Activated naive CD8-positive, alpha-beta T cell treated with anti-CD3 and anti-CD28 coated beads for 36 hours (primary cell): ENCODE measurements at regions not wholly inside any gene's neighbourhood (a gene's known extent, or its start where the extent isn't known, plus 50 kb on each side); places are given as distances from the start of the nearest gene placed in this dataset.

Experiments
- DNase-seq: peaks from one replicate; pipeline ENCODE4 v3.0.0; 2021
- H3K27ac Mint-ChIP-seq: one replicate; pipeline ENCODE4 v1.8.0; 2022; ENCODE audit warnings: mild to moderate bottlenecking, moderate library complexity, mixed read lengths
- H3K27me3 Mint-ChIP-seq: one replicate; pipeline ENCODE4 v1.8.0; 2022; ENCODE audit warnings: mild to moderate bottlenecking, mixed read lengths
- H3K36me3 Mint-ChIP-seq: one replicate; pipeline ENCODE4 v1.8.0; 2021; ENCODE audit warnings: mild to moderate bottlenecking, mixed read lengths
- H3K4me1 Mint-ChIP-seq: one replicate; pipeline ENCODE4 v1.8.0; 2021; ENCODE audit warnings: mixed read lengths
- H3K4me3 Mint-ChIP-seq: one replicate; pipeline ENCODE4 v1.8.0; 2022; ENCODE audit warnings: mild to moderate bottlenecking, moderate library complexity, mixed read lengths
- H3K9me3 Mint-ChIP-seq: one replicate; pipeline ENCODE4 v1.8.0; 2022; ENCODE audit warnings: mixed read lengths

- Mint-ChIP-seq H3K4me3 (no peak overlapping the region), H3K36me3 (no peaks in the 10 kb centered on the region), H3K27ac (no peak overlapping the region), H3K27me3 (no peaks in the 10 kb centered on the region), H3K4me1 (peaks cover 15% of the 10 kb centered on the region), H3K9me3 (no peaks in the 10 kb centered on the region)
- no peak for DNase-seq
Observed at GRCh38 chr3:34013818-34014570, 215.6 kb downstream of the PDCD6IP start.

DNA sequence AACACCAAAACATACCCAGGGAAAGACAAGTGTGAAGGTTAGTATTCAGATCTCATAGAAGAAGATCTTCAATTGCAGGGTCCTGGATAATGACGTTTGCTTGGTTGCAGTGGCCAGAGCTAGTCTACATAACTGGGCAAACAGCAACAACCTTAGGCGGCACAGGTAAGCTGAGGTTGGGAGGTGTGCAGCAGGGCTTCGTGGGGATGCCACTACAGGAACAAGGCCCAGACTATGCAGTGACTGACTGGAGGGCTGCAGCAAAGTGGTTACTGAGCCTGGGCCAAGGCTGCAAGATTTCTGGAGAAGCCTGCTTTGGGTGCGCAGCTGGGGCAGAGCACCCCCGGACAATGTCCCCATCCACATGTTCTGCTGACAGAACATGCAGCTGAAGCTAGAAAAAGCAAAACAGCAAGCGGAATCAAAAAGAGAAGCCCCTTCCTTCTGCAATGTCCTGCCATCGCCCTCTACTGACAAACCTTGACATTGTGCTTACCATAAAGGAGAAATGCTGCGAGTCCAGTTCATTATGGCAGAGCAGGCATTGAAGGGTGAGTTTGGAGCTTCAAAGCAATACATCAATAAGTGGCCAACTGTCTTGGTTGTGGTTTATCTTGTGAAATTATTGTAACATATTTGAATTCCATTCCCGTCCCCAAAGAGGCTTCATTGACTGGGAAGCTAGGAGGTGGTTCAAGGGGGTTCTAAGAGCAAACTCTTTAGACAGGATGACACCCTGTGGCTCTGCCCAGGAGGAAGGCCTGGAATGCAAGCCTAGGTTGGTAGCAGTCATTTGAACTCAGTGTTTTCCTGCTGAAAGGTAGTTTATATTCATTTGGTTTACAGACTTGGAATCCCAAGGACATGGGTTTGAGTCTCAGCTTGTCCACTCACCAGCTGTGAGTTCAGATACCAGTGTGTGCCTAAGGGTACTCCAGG is 217.0 kb downstream of the PDCD6IP start:
- peaks cover 21% of the 10 kb centered on the region for H3K4me1 Mint-ChIP-seq
- H3K27ac Mint-ChIP-seq, result no peak overlapping the region
- no peaks in the 10 kb centered on the region for H3K27me3 Mint-ChIP-seq
- H3K36me3 Mint-ChIP-seq, result peaks cover 3% of the 10 kb centered on the region
- H3K4me3 Mint-ChIP-seq, result no peak overlapping the region
- DNase-seq, result no peak
- H3K9me3 Mint-ChIP-seq, result no peaks in the 10 kb centered on the region

GRCh38 chr3:34016925-34017587 is 218.6 kb downstream of the PDCD6IP start:
- Mint-ChIP-seq H3K27me3 (no peaks in the 10 kb centered on the region), H3K36me3 (peaks cover 3% of the 10 kb centered on the region), H3K9me3 (no peaks in the 10 kb centered on the region), H3K27ac (peak overlapping the region; percentile 19), H3K4me3 (no peak overlapping the region), H3K4me1 (peaks cover 27% of the 10 kb centered on the region)
- no peak for DNase-seq

DNA sequence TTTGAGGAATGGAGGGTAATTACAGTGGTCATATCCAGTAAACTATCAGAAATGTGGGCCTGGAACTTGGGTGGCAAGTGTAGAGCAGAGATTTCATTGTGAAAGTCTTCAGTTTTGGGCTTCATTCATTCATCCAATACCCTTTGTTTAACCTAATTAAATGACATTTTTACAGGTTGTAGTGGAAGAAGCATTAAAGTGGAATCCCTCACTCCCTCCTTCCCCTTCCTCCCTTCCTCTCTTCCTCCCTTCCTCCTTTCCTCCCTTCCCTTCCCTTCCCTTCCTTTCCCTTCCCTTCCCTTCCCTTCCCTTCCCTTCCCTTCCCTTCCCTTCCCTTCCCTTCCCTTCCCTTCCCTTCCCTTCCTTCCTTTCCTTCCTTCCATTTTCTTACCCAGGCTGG is 219.3 kb downstream of the PDCD6IP start:
- no peak overlapping the region for H3K27ac Mint-ChIP-seq
- H3K9me3 Mint-ChIP-seq, result no peaks in the 10 kb centered on the region
- peaks cover 27% of the 10 kb centered on the region for H3K4me1 Mint-ChIP-seq
- peaks cover 3% of the 10 kb centered on the region for H3K36me3 Mint-ChIP-seq
- H3K4me3 Mint-ChIP-seq, result no peak overlapping the region
- no peaks in the 10 kb centered on the region for H3K27me3 Mint-ChIP-seq
- DNase-seq, result no peak

DNA sequence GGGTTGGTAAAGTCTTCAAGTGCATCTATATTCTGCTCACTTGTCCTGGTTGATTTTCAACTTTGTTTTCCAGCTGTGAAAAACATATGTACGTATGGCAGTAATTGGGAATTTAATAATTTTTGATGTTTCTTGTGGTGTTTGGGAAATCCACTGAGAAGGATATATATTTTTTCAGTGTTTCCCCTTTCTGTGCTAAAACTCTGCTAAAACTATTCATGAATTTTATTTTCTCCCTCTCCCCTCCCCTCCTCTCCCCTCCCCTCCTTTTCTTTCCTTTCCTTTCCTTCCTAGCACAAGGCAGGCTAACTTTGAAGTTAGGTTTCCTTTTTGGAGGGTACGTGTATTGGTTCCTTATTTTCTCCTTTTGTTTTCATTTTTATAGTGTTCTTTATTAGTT is 220.7 kb downstream of the PDCD6IP start:
- Mint-ChIP-seq H3K27ac (no peak overlapping the region), H3K27me3 (no peaks in the 10 kb centered on the region), H3K9me3 (no peaks in the 10 kb centered on the region)

DNA sequence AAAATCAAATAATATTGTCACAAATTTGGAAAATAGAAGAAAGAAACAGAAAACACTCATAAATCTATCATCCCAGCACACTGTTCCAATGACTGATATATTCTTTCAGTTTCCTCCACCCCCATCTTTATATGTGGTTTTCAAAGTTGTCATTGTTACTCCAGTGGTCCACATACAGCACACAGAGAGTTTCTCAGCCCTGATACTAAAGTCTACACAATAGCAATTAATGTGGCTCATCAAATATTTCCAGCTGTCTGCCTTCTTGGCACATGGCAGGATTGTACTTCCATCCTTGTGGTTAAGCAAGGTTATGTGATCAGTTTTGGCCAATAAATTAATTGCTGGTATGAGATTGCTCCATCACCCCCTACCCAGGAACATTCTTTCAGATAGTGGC is 221.7 kb downstream of the PDCD6IP start:
- H3K9me3 Mint-ChIP-seq, result no peaks in the 10 kb centered on the region
- no peak for DNase-seq
- peaks cover 3% of the 10 kb centered on the region for H3K36me3 Mint-ChIP-seq
- H3K27me3 Mint-ChIP-seq, result no peaks in the 10 kb centered on the region
- H3K4me1 Mint-ChIP-seq, result peaks cover 27% of the 10 kb centered on the region
- no peak overlapping the region for H3K27ac Mint-ChIP-seq
- no peak overlapping the region for H3K4me3 Mint-ChIP-seq

More for the DNA sequence above, 220.7 kb downstream of the PDCD6IP start:
- H3K4me1 Mint-ChIP-seq, result peaks cover 27% of the 10 kb centered on the region
- peaks cover 3% of the 10 kb centered on the region for H3K36me3 Mint-ChIP-seq
- no peak for DNase-seq
- H3K4me3 Mint-ChIP-seq, result no peak overlapping the region

GRCh38 chr3:34020726-34021680 is 222.6 kb downstream of the PDCD6IP start:
- Mint-ChIP-seq H3K27me3 (no peaks in the 10 kb centered on the region), H3K36me3 (peaks cover 3% of the 10 kb centered on the region), H3K4me3 (no peak overlapping the region), H3K27ac (no peak overlapping the region), H3K9me3 (no peaks in the 10 kb centered on the region), H3K4me1 (peaks cover 23% of the 10 kb centered on the region)
- no peak for DNase-seq

DNA sequence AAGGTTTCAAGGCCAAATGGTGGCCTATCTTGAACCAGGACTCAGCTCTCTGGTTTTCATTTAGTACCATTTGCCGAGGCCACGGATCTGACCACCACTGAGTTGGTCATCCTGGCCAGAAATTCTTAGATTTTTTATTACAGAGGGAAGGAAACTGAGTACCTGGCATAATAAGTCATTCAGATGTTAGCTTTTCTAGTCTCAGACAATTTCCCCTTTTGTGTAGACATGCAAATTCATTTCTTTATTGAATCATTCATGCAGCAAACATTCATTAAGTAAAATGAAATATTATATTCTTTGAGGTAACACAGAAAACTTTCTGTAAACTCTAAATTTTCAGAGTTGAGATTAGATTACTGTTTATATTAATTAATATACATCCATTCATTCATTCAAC is 223.7 kb downstream of the PDCD6IP start:
- no peaks in the 10 kb centered on the region for H3K27me3 Mint-ChIP-seq
- no peaks in the 10 kb centered on the region for H3K9me3 Mint-ChIP-seq
- peaks cover 18% of the 10 kb centered on the region for H3K4me1 Mint-ChIP-seq
- no peak overlapping the region for H3K4me3 Mint-ChIP-seq
- H3K27ac Mint-ChIP-seq, result no peak overlapping the region
- peaks cover 3% of the 10 kb centered on the region for H3K36me3 Mint-ChIP-seq
- DNase-seq, result no peak

DNA sequence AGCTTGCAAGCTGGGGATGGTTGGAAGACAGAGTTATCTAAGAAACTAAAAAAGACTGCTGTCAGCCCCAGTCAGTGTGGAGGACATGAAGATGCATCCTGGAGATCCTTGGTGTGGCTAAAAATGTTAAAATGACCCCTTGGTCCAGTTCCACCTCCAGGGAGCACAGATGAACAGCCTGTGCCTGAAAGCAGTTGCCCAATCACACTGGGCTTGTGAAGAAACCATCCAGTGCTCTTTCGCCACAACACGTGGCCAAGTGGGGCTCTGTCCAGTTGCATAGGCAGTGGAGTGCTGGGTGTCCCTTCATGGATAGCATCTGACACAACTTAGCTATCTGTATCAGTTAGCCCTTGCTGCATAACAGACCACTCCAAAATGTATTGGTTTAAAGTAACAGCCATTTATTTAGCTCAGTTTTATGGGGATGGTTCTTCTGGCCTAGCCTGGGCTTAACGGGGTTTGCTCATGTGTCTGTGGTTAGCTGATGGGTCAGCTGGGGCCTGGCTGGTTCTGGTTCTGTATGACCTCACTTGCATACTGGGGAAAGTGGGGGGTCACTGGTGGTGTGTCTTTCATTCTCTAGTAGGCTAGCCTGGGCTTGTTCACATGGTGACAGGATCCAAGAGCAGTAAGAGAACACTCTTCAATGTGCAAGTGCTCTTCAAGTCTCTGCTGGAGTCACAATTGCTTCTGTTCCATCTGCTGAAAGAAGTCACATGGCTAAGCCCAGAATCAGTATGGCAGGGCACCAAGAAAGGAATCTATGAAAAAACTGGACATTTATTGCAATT is 226.2 kb downstream of the PDCD6IP start:
- Mint-ChIP-seq H3K27me3 (no peaks in the 10 kb centered on the region), H3K36me3 (peaks cover 3% of the 10 kb centered on the region), H3K27ac (no peak overlapping the region), H3K9me3 (no peaks in the 10 kb centered on the region), H3K4me1 (peaks cover 12% of the 10 kb centered on the region), H3K4me3 (no peak overlapping the region)
- no peak for DNase-seq

- no peak for DNase-seq
- H3K9me3 Mint-ChIP-seq, result no peaks in the 10 kb centered on the region
- H3K27me3 Mint-ChIP-seq, result no peaks in the 10 kb centered on the region
- H3K36me3 Mint-ChIP-seq, result no peaks in the 10 kb centered on the region
- H3K4me3 Mint-ChIP-seq, result no peak overlapping the region
- no peaks in the 10 kb centered on the region for H3K4me1 Mint-ChIP-seq
- H3K27ac Mint-ChIP-seq, result no peak overlapping the region
Observed at GRCh38 chr3:34033839-34034238, 235.4 kb downstream of the PDCD6IP start.

DNA sequence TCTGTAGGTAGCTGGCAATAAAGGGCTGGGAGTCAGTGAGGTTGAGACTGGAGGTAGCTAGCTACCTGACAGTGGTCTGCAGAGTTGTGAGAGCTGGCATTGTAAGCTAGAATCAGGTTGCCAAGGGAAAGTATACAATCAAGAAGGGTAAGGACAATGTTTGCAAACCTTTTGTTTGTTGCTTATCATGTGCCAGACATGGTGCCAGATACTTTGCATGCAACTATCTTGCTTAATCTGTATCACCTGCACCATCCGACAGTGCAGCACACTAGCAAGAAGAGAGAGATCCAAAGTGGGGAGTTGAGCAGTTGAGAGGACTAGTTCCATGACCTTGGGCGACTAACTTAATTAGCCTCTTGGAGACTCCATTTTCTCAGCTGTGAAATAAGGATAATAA is 236.4 kb downstream of the PDCD6IP start:
- Mint-ChIP-seq H3K4me1 (no peaks in the 10 kb centered on the region), H3K27me3 (no peaks in the 10 kb centered on the region), H3K4me3 (no peak overlapping the region), H3K9me3 (no peaks in the 10 kb centered on the region), H3K27ac (no peak overlapping the region), H3K36me3 (no peaks in the 10 kb centered on the region)
- no peak for DNase-seq

- no peak for DNase-seq
- H3K4me1 Mint-ChIP-seq, result no peaks in the 10 kb centered on the region
Observed at GRCh38 chr3:34035775-34036174, 237.3 kb downstream of the PDCD6IP start.

DNA sequence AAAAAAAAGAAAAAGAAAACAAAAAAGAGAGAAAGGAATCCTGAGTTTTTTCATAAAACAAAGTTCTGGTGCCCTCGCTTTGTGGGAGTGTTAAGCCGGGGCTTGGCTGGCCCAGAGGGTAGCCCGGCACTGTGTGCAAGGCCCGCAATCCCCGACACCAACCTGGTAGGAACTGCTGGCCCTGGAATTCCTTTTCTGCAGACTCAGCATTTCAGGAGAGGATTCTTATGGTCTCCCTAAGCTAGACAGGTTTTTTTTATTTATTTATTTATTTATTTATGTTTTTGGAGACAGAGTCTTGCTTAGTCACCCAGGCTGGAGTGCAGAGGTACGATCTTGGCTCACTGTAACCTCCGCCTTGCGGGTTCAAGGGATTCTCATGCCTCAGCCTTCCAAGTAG is 238.8 kb downstream of the PDCD6IP start:
- Mint-ChIP-seq H3K27me3 (no peaks in the 10 kb centered on the region), H3K9me3 (no peaks in the 10 kb centered on the region), H3K36me3 (no peaks in the 10 kb centered on the region), H3K27ac (no peak overlapping the region), H3K4me3 (no peak overlapping the region), H3K4me1 (no peaks in the 10 kb centered on the region)
- DNase-seq, result no peak

More at GRCh38 chr3:34035775-34036174, 237.3 kb downstream of the PDCD6IP start:
- Mint-ChIP-seq H3K4me3 (no peak overlapping the region), H3K36me3 (no peaks in the 10 kb centered on the region), H3K27ac (no peak overlapping the region), H3K9me3 (no peaks in the 10 kb centered on the region), H3K27me3 (no peaks in the 10 kb centered on the region)

GRCh38 chr3:34038131-34038530 is 239.7 kb downstream of the PDCD6IP start:
- Mint-ChIP-seq H3K4me3 (no peak overlapping the region), H3K27ac (no peak overlapping the region), H3K27me3 (no peaks in the 10 kb centered on the region), H3K36me3 (no peaks in the 10 kb centered on the region), H3K9me3 (no peaks in the 10 kb centered on the region), H3K4me1 (no peaks in the 10 kb centered on the region)
- no peak for DNase-seq
